ENCODE measurements at regions not wholly inside any gene's neighbourhood (a gene's known extent, or its start where the extent isn't known, plus 50 kb on each side); places are given as distances from the start of the nearest gene placed in this dataset.

DNA sequence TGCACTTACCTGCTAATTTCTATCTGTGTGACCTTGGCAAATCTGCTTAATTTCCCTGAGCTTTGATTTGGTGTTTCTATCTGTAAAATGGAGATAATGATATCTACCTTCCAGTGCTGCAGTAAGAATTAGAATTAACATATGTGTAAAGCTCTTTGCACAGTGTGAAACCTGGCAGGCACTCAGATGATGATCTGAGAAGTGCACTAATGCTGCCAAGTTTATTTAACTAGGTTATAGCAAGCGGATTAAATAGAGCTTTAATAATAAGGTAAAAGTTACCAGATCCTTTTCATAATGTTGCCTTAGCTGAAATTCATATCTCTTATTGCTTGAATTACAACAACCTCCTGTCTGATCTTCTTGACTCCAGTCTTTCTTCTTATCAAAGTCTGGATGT, 315.3 kb upstream of the CD180 start:
- H3K4me1 Mint-ChIP-seq (ENCODE audit: low read depth, unreplicated experiment) = peaks cover 5% of the 10 kb centered on the region
- no peak overlapping the region for H3K27ac Mint-ChIP-seq (ENCODE audit: unreplicated experiment)
- BruUV-seq (replicated peaks) = no TSS peak
- intact Hi-C loops (cut with micrococcal nuclease; ENCODE audit: unreplicated experiment) = no loop called here
- no peaks in the 10 kb centered on the region for H3K36me3 Mint-ChIP-seq (ENCODE audit: insufficient read depth, unreplicated experiment)
- CTCF ChIA-PET = no interaction called here
- TF ChIP-seq, protein P1, sequence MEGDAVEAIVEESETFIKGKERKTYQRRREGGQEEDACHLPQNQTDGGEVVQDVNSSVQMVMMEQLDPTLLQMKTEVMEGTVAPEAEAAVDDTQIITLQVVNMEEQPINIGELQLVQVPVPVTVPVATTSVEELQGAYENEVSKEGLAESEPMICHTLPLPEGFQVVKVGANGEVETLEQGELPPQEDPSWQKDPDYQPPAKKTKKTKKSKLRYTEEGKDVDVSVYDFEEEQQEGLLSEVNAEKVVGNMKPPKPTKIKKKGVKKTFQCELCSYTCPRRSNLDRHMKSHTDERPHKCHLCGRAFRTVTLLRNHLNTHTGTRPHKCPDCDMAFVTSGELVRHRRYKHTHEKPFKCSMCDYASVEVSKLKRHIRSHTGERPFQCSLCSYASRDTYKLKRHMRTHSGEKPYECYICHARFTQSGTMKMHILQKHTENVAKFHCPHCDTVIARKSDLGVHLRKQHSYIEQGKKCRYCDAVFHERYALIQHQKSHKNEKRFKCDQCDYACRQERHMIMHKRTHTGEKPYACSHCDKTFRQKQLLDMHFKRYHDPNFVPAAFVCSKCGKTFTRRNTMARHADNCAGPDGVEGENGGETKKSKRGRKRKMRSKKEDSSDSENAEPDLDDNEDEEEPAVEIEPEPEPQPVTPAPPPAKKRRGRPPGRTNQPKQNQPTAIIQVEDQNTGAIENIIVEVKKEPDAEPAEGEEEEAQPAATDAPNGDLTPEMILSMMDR (IDR thresholded peaks at IDR 0.05; ENCODE audit: unreplicated experiment) = no peak
- no peak for DNase-seq
- H3K27me3 Mint-ChIP-seq (ENCODE audit: unreplicated experiment) = no peaks in the 10 kb centered on the region
- H3K9me3 Mint-ChIP-seq (ENCODE audit: low read depth, unreplicated experiment) = peaks cover 3% of the 10 kb centered on the region
- H3K4me3 Mint-ChIP-seq (ENCODE audit: low read depth, unreplicated experiment) = no peak overlapping the region

DNA sequence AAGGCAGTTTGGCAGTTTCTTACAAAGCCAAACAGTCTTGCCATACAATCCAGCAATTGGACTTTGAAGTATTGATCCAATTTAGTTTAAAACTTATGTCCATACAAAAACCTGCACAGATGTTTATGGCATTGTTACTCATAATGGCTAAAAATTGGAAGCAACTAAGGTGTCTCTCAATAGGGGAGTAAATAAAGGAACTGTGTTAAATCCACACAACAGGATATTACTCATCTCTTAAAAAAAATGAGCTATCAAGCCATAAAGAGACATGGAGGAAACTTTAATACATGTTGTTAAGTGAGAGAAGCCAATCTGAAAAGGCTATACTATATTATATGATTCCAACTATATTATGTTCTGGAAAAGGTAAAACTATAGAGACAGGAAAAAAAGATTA, 313.6 kb upstream of the CD180 start:
- no peak overlapping the region for H3K27ac Mint-ChIP-seq (ENCODE audit: unreplicated experiment)
- TF ChIP-seq, protein P1 (IDR thresholded peaks at IDR 0.05; ENCODE audit: unreplicated experiment) = no peak
- H3K27me3 Mint-ChIP-seq (ENCODE audit: unreplicated experiment) = no peaks in the 10 kb centered on the region
- H3K4me1 Mint-ChIP-seq (ENCODE audit: low read depth, unreplicated experiment) = no peaks in the 10 kb centered on the region
- no TSS peak for BruUV-seq (replicated peaks)
- H3K9me3 Mint-ChIP-seq (ENCODE audit: low read depth, unreplicated experiment) = peaks cover 3% of the 10 kb centered on the region
- no peaks in the 10 kb centered on the region for H3K36me3 Mint-ChIP-seq (ENCODE audit: insufficient read depth, unreplicated experiment)
- intact Hi-C loops (cut with micrococcal nuclease; ENCODE audit: unreplicated experiment) = no loop called here
- CTCF ChIA-PET = no interaction called here
- DNase-seq = no peak
- H3K4me3 Mint-ChIP-seq (ENCODE audit: low read depth, unreplicated experiment) = no peak overlapping the region

DNA sequence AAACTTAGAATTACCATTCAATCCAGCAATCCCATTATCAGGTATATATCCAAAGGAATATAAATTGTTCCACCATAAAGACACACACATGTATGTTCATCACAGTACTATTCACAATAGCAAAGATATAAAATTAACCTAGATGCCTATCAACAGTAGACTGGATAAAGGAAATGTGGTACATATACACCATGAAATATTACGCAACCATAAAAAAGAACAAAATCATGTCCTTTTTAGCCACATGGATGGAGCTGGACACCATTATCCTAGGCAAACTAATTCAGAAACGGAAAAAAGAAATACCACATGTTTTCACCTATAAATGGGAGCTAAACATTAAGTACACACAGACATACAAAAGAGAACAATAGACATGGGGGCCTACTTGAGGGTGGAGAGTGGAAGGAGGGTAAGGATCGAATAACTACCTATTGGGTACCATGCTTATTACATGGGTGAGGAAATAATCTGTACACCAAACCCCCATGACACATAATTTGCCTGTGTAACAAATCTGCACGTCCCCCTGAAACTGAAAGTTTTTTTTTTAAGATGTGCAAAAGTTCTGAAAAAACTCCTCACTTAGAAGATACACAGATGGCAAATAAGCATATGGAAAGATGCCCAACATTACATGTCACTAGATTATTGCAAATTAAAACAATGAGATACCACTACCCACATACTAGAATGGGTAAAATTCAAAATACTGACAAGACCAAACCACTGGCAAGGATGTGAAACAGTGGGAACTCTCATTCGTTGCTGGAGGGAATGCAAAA, 313.0 kb upstream of the CD180 start:
- intact Hi-C loops (cut with micrococcal nuclease; ENCODE audit: unreplicated experiment) = no loop called here
- H3K9me3 Mint-ChIP-seq (ENCODE audit: low read depth, unreplicated experiment) = peaks cover 3% of the 10 kb centered on the region
- CTCF ChIA-PET = no interaction called here
- no peak overlapping the region for H3K4me3 Mint-ChIP-seq (ENCODE audit: low read depth, unreplicated experiment)
- no peaks in the 10 kb centered on the region for H3K27me3 Mint-ChIP-seq (ENCODE audit: unreplicated experiment)
- TF ChIP-seq, protein P1 (IDR thresholded peaks at IDR 0.05; ENCODE audit: unreplicated experiment) = no peak
- H3K36me3 Mint-ChIP-seq (ENCODE audit: insufficient read depth, unreplicated experiment) = no peaks in the 10 kb centered on the region
- no TSS peak for BruUV-seq (replicated peaks)
- H3K4me1 Mint-ChIP-seq (ENCODE audit: low read depth, unreplicated experiment) = no peaks in the 10 kb centered on the region
- no peak overlapping the region for H3K27ac Mint-ChIP-seq (ENCODE audit: unreplicated experiment)
- DNase-seq = no peak

DNA sequence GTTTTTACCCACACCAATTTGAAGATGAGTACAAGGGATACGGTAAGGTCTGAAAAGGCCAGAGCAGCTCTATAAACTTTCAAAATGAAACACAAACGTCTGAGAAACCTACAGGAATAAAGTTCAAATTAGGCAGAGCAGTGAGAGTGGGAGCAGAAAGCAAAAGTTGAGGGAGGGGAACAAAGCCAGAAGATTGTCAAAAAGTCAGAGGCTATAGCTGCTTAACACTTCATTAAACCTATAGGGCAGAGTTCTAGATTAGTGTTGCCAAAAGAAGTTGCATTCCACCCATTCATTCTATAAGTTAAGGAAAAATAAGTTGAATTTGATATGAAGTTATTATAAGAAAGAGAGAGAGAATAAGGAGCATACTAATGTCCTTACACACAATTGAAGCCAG, 309.6 kb upstream of the CD180 start:
- no TSS peak for BruUV-seq (replicated peaks)
- Mint-ChIP-seq H3K4me1 (ENCODE audit: low read depth, unreplicated experiment) (no peaks in the 10 kb centered on the region), H3K9me3 (ENCODE audit: low read depth, unreplicated experiment) (peaks cover 3% of the 10 kb centered on the region), H3K36me3 (ENCODE audit: insufficient read depth, unreplicated experiment) (no peaks in the 10 kb centered on the region), H3K27ac (ENCODE audit: unreplicated experiment) (no peak overlapping the region), H3K27me3 (ENCODE audit: unreplicated experiment) (no peaks in the 10 kb centered on the region), H3K4me3 (ENCODE audit: low read depth, unreplicated experiment) (no peak overlapping the region)
- TF ChIP-seq, protein P1 (IDR thresholded peaks at IDR 0.05; ENCODE audit: unreplicated experiment) = no peak
- CTCF ChIA-PET = no interaction called here
- intact Hi-C loops (cut with micrococcal nuclease; ENCODE audit: unreplicated experiment) = no loop called here
- DNase-seq = no peak
